ENCODE measurements at regions not wholly inside any gene's neighbourhood (a gene's known extent, or its start where the extent isn't known, plus 50 kb on each side); places are given as distances from the start of the nearest gene placed in this dataset.

DNA sequence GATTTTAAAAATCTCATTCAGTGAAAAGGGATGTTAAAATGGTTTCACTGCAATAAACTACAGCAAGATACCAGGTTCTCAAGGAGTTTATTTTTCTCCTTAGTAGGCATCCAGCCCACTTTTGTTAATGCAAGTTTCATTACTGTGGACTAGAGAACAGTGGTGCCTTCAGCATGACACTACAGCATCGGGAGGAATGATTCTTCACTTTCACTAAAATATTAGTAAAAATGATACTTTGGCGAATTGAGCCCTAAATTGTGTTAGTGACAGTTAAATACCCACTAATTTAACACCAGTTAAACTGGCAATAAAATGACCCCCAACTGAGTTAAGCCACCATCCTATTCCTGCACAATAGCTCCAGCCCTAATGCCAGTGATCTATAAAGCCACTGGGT lies 152.2 kb upstream of the MPDZ start:
- Mint-ChIP-seq H3K4me3 (no peak overlapping the region), H3K4me1 (peaks cover 37% of the 10 kb centered on the region), H3K9me3 (no peaks in the 10 kb centered on the region), H3K27ac (no peak overlapping the region), H3K36me3 (ENCODE audit: low read depth) (no peaks in the 10 kb centered on the region), H3K27me3 (ENCODE audit: insufficient read depth) (no peaks in the 10 kb centered on the region)
- peaks cover 12% of the 10 kb centered on the region for H3K4me1 ChIP-seq (ENCODE audit: control insufficient read depth, insufficient read depth, low read length)
- TF ChIP-seq, protein P1, sequence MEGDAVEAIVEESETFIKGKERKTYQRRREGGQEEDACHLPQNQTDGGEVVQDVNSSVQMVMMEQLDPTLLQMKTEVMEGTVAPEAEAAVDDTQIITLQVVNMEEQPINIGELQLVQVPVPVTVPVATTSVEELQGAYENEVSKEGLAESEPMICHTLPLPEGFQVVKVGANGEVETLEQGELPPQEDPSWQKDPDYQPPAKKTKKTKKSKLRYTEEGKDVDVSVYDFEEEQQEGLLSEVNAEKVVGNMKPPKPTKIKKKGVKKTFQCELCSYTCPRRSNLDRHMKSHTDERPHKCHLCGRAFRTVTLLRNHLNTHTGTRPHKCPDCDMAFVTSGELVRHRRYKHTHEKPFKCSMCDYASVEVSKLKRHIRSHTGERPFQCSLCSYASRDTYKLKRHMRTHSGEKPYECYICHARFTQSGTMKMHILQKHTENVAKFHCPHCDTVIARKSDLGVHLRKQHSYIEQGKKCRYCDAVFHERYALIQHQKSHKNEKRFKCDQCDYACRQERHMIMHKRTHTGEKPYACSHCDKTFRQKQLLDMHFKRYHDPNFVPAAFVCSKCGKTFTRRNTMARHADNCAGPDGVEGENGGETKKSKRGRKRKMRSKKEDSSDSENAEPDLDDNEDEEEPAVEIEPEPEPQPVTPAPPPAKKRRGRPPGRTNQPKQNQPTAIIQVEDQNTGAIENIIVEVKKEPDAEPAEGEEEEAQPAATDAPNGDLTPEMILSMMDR (conservative IDR thresholded peaks at IDR 0.05): no peak
- H3K4me3 ChIP-seq (ENCODE audit: low read length): no peak overlapping the region
- no peak overlapping the region for H3K9ac ChIP-seq (ENCODE audit: extremely low read depth, low read length, poor library complexity, severe bottlenecking)
- peak overlapping the region; percentile 59 for H3K27ac ChIP-seq (ENCODE audit: low read depth, low read length)
- H3K36me3 ChIP-seq (ENCODE audit: control insufficient read depth, insufficient read depth, low read length): no peaks in the 10 kb centered on the region
- DNase-seq: no peak
- 94 to 100% methylated on average over 2 of the region's 2 CpGs for WGBS, 2 experiments (ENCODE audit: insufficient coverage in 1 of 2, insufficient read length in 1 of 2)
- H3K27me3 ChIP-seq (ENCODE audit: control insufficient read depth, insufficient read depth, low read length, poor library complexity, severe bottlenecking): no peaks in the 10 kb centered on the region
- H3K9me3 ChIP-seq (ENCODE audit: control insufficient read depth, low read length): no peaks in the 10 kb centered on the region

DNA sequence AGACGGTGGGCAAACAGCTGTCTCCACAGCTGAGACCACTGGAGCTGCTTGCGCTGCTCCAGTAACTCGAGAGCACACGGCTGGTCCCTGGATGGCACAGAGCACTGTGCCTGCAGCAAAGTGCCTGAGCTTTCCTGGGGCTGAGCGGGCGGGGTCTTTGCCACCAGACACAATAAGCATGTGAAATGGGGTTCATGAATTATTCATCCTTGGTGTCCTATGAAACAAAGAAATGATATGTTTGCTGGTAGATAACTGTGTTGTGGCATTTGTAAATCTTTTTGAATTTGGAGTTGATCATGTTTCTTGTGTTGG lies 151.7 kb upstream of the MPDZ start:
- Mint-ChIP-seq H3K27me3 (ENCODE audit: insufficient read depth) (no peaks in the 10 kb centered on the region), H3K36me3 (ENCODE audit: low read depth) (no peaks in the 10 kb centered on the region), H3K9me3 (no peaks in the 10 kb centered on the region), H3K27ac (no peak overlapping the region), H3K4me1 (peaks cover 37% of the 10 kb centered on the region), H3K4me3 (no peak overlapping the region)
- no peaks in the 10 kb centered on the region for H3K36me3 ChIP-seq (ENCODE audit: control insufficient read depth, insufficient read depth, low read length)
- 80 to 81% methylated on average over 1 to 6 of the region's 6 CpGs for WGBS, 2 experiments (ENCODE audit: insufficient coverage in 1 of 2, insufficient read length in 1 of 2)
- H3K9ac ChIP-seq (ENCODE audit: extremely low read depth, low read length, poor library complexity, severe bottlenecking): no peak overlapping the region
- peak overlapping the region; percentile 59 for H3K27ac ChIP-seq (ENCODE audit: low read depth, low read length)
- DNase-seq: no peak
- H3K27me3 ChIP-seq (ENCODE audit: control insufficient read depth, insufficient read depth, low read length, poor library complexity, severe bottlenecking): no peaks in the 10 kb centered on the region
- TF ChIP-seq, protein P1 (conservative IDR thresholded peaks at IDR 0.05): no peak
- no peak overlapping the region for H3K4me3 ChIP-seq (ENCODE audit: low read length)
- no peaks in the 10 kb centered on the region for H3K9me3 ChIP-seq (ENCODE audit: control insufficient read depth, low read length)
- H3K4me1 ChIP-seq (ENCODE audit: control insufficient read depth, insufficient read depth, low read length): peaks cover 12% of the 10 kb centered on the region

DNA sequence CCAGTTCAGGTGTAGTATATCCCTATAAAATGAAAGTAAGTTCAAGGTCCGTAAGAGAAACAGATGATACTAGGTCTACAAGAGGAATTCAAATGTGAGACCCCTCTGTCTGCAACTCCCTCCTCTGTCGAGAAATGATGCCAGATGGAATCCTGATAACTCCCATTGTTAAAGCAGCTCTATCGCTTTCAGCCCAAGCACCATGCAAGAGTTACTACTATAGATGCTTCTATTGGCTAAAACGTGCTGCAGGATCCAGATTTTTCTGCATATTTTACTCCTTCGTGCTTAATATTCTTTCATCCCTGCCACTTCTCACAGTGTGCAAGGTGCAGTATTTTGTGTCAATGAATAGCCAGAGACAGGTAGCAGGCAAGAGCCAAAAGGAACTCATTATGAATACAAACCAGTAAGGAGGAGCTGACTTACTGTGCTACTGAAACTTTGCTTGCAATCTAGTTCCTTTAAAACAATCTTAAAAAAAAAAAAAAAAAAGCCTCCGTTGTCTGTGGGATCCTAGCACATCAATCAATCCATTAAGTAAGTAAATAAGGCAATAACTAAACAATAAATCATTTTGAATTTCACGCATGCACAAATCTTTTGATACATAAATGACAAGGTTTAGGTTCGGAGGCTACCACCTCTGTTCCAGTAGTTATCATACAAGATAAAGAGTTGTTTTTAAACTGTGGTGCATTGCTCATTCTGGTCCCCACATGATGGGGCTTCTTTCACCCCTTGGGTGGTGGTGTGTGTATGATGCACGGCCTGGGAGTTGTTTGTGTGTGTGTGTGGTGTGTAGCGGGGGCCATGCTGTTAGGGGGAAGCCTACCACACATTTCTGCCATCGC lies 151.1 kb upstream of the MPDZ start:
- no peak overlapping the region for H3K4me3 Mint-ChIP-seq

More for the DNA sequence above, 151.1 kb upstream of the MPDZ start:
- Mint-ChIP-seq H3K9me3 (no peaks in the 10 kb centered on the region), H3K4me1 (peaks cover 37% of the 10 kb centered on the region), H3K27me3 (ENCODE audit: insufficient read depth) (no peaks in the 10 kb centered on the region), H3K27ac (no peak overlapping the region), H3K36me3 (ENCODE audit: low read depth) (no peaks in the 10 kb centered on the region)
- TF ChIP-seq, protein P1 (conservative IDR thresholded peaks at IDR 0.05): no peak
- H3K27ac ChIP-seq (ENCODE audit: low read depth, low read length): peak overlapping the region; percentile 59
- WGBS, 2 experiments (ENCODE audit: insufficient coverage in 1 of 2, insufficient read length in 1 of 2): 75 to 83% methylated on average over 4 to 11 of the region's 11 CpGs
- DNase-seq: no peak
- H3K4me1 ChIP-seq (ENCODE audit: control insufficient read depth, insufficient read depth, low read length): peaks cover 12% of the 10 kb centered on the region
- H3K4me3 ChIP-seq (ENCODE audit: low read length): no peak overlapping the region
- H3K9me3 ChIP-seq (ENCODE audit: control insufficient read depth, low read length): no peaks in the 10 kb centered on the region
- H3K36me3 ChIP-seq (ENCODE audit: control insufficient read depth, insufficient read depth, low read length): no peaks in the 10 kb centered on the region
- H3K9ac ChIP-seq (ENCODE audit: extremely low read depth, low read length, poor library complexity, severe bottlenecking): no peak overlapping the region
- H3K27me3 ChIP-seq (ENCODE audit: control insufficient read depth, insufficient read depth, low read length, poor library complexity, severe bottlenecking): no peaks in the 10 kb centered on the region
